ENCODE measurements at regions not wholly inside any gene's neighbourhood (a gene's known extent, or its start where the extent isn't known, plus 50 kb on each side); places are given as distances from the start of the nearest gene placed in this dataset.

DNA sequence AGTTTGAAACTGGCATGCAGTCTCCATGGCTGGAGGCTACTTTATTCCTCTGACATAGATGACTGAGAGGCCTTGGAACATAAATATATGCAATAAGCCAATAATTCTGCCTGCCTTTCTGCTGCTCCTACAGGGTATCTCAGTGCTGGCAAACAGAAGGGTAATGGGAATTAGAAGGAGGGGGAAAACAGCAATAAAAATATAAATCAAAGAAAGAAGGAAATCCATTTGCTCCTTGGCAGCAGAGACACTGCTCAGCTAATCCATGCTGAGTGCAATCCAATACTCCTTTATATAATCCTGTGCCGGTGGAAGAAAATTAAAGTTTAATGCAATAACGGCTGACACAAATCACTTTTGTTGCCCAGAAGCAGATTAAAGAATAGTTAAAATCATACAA is 478.9 kb downstream of the SPATA31D1 start:
- TF ChIP-seq, protein P1, sequence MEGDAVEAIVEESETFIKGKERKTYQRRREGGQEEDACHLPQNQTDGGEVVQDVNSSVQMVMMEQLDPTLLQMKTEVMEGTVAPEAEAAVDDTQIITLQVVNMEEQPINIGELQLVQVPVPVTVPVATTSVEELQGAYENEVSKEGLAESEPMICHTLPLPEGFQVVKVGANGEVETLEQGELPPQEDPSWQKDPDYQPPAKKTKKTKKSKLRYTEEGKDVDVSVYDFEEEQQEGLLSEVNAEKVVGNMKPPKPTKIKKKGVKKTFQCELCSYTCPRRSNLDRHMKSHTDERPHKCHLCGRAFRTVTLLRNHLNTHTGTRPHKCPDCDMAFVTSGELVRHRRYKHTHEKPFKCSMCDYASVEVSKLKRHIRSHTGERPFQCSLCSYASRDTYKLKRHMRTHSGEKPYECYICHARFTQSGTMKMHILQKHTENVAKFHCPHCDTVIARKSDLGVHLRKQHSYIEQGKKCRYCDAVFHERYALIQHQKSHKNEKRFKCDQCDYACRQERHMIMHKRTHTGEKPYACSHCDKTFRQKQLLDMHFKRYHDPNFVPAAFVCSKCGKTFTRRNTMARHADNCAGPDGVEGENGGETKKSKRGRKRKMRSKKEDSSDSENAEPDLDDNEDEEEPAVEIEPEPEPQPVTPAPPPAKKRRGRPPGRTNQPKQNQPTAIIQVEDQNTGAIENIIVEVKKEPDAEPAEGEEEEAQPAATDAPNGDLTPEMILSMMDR (conservative IDR thresholded peaks at IDR 0.05; ENCODE audit: low read depth, low read length) = no peak
- TF ChIP-seq EZH2 (IDR thresholded peaks at IDR 0.05; ENCODE audit: borderline replicate concordance, low read depth, low read length, poor library complexity, severe bottlenecking) = no peak

Data from A673 (cell line).